ENCODE measurements at regions not wholly inside any gene's neighbourhood (a gene's known extent, or its start where the extent isn't known, plus 50 kb on each side); places are given as distances from the start of the nearest gene placed in this dataset.
A peak's percentile ranks its signal among the peaks of the same experiment; 100 is the strongest.

DNA sequence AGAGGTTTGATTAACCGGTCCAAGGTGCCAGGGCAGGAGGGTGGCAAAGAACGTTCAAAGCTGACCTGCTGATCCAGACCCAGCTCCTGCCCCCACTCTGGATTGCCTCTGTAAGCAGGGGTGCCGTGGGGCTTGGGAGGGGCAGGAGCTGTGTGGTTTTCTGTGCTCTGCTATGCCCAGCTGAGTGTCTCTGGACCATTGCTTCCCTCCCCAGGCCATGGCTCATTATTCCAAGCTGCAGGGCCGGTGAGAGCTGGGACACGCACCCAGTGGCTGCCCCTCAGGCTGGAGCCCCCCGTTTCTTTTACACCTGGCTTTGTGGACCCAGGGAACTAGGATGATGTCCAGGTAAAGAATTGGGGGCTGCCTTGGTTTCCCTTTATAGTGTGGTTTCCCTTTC is 238.4 kb upstream of the HS6ST1 start:
- H3K9me3 Mint-ChIP-seq = no peaks in the 10 kb centered on the region
- H3K36me3 Mint-ChIP-seq = no peaks in the 10 kb centered on the region
- H3K27ac Mint-ChIP-seq = no peak overlapping the region
- H3K4me3 Mint-ChIP-seq = no peak overlapping the region
- ATAC-seq = no peak
- H3K27me3 Mint-ChIP-seq = peaks cover 16% of the 10 kb centered on the region
- H3K4me1 Mint-ChIP-seq = no peaks in the 10 kb centered on the region

DNA sequence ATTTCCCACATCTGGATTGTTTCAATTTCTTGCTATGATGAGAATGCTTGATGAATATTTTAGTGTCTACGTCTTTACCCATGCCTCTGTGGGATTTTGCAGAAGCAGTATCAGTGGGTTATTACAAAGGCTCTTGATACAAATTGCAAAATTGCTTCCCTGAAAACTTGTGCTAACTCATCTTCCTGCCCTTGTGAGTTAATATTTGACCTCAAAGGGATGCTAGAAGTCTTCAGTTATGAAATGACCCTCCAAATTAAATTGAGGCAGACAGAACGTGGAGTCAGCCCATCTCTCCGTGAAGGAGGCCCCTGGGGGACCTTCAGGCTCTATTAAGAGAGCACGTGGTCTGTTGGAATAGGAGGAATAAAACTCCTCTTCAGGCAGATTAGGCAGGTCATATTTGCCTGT is 239.2 kb upstream of the HS6ST1 start:
- Mint-ChIP-seq H3K4me3 (no peak overlapping the region), H3K9me3 (no peaks in the 10 kb centered on the region), H3K27ac (no peak overlapping the region), H3K4me1 (no peaks in the 10 kb centered on the region), H3K36me3 (no peaks in the 10 kb centered on the region), H3K27me3 (peaks cover 16% of the 10 kb centered on the region)
- no peak for ATAC-seq

DNA sequence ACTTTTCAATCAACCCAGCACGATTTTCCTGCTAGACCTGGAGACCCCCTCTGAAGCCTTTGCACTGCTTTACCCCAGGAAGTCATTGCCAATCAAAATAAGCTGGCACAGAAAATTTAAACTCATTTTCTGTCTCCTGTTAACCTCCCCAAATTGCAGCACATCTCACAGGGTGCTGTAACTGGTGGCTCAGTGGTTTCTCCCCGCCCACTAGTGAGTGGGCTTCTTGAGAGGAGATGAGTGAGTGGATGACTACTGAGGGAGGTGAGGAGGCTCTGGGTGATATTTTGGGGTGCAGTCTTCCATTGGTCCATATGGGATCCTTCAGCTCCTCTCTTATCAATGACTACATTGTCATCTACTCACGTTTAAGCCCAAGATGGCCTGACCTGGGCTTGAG is 239.8 kb upstream of the HS6ST1 start:
- no peak overlapping the region for H3K4me3 Mint-ChIP-seq
- peaks cover 16% of the 10 kb centered on the region for H3K27me3 Mint-ChIP-seq
- no peak overlapping the region for H3K27ac Mint-ChIP-seq
- ATAC-seq = no peak
- no peaks in the 10 kb centered on the region for H3K9me3 Mint-ChIP-seq
- H3K36me3 Mint-ChIP-seq = no peaks in the 10 kb centered on the region
- H3K4me1 Mint-ChIP-seq = no peaks in the 10 kb centered on the region

DNA sequence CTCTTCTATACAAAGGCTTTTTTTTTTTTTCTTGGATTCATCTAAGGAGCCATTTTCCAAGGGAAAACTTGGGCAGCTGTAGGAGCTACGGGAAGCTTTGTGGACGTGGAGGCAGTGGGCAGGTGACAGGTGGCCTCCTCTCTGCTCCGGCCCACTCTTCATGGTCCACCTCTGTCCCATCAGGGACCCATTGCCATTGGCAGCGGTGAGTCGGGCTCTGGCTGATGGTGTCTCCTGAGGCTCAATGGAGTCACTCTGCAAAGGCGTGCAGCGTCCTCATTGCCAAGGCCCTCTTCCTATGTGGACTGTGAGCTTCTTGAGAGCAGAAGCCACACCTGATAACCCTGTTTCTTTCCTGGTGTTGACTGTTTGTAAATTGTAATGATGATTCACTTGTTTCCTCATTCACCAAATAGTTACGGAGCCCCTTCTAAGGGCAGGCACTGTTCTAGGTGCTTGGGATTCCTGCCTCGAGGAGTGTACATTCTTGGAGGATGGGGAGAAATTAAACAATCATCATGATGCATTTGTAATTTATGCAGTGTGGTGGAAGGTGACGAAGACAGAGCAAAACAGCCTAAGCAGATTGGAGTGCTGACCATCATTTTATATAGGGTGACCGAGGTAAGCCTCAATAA is 240.3 kb upstream of the HS6ST1 start:
- no peaks in the 10 kb centered on the region for H3K36me3 Mint-ChIP-seq
- H3K27ac Mint-ChIP-seq = no peak overlapping the region
- H3K9me3 Mint-ChIP-seq = no peaks in the 10 kb centered on the region
- no peak for ATAC-seq
- H3K27me3 Mint-ChIP-seq = peaks cover 16% of the 10 kb centered on the region
- H3K4me3 Mint-ChIP-seq = no peak overlapping the region
- no peaks in the 10 kb centered on the region for H3K4me1 Mint-ChIP-seq

DNA sequence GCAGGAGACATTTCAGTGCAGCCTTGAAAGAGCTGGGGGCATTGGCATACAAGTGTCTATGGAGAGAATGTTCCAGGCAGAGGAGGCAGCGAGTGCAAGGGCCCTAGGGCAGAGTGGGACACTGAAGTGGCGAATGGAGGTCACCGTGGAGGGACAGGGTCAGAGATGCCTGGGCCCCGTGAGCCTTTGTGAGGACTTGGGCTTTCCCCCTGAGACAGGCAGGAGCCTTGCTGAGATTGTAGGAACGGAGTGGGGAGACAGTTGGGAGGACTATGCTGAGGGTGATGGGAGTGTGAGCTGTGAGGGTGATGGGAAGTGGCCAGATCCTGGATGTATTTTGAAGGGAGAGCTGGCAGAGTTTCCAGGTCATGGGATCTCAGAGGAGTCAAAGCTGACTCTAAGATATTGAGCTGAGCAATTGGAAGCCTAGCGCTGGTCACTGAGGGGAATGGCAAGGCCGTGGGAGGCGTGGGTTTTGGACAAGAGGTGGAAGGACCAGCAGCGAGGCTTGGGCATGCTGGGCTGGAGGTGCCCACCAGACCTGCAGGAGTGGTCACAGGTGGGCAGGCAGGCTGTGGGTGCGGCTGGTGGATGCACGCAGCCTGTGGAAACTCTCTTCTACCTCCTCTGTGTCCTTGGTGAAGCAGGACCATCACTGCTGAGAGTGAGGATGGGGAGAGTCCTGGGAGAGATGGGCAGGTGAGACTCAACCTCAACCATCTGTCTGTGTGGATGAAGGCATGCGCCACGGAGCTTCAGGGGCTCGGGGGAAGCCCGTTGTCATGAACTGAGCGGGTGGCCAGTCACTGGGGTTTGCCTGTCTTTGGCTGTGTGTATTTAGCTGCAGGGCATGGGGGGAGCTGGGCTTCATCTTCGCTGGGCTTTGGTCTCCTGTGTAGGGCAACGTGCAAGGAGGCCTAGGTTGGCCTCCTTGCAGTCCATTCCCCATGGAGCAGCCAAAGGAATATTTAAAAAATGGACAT is 241.2 kb upstream of the HS6ST1 start:
- Mint-ChIP-seq H3K4me1 (no peaks in the 10 kb centered on the region), H3K36me3 (no peaks in the 10 kb centered on the region), H3K4me3 (no peak overlapping the region), H3K27me3 (peaks cover 16% of the 10 kb centered on the region), H3K9me3 (no peaks in the 10 kb centered on the region), H3K27ac (no peak overlapping the region)
- no peak for ATAC-seq

DNA sequence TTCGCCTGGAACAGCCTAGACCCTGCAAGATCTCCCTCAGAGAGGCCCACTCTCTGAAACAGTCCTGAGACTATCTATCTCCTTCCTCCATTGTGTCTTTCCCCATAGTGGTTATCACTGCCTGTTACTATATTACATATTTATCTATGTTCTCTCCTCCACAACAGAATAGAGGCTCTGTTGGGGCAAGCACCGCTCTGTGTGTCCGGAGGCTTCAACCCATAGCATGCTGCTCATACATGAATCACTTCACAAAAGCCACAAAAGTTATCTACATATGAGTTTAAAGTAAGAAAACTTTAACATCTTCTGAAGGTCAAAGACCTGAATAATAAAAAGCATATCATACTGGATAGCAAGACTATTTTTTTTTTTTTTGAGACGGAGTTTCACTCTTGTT is 242.1 kb upstream of the HS6ST1 start:
- no peak overlapping the region for H3K27ac Mint-ChIP-seq
- H3K4me3 Mint-ChIP-seq = no peak overlapping the region
- H3K4me1 Mint-ChIP-seq = no peaks in the 10 kb centered on the region
- no peaks in the 10 kb centered on the region for H3K9me3 Mint-ChIP-seq
- H3K36me3 Mint-ChIP-seq = no peaks in the 10 kb centered on the region
- no peak for ATAC-seq
- H3K27me3 Mint-ChIP-seq = peaks cover 16% of the 10 kb centered on the region

DNA sequence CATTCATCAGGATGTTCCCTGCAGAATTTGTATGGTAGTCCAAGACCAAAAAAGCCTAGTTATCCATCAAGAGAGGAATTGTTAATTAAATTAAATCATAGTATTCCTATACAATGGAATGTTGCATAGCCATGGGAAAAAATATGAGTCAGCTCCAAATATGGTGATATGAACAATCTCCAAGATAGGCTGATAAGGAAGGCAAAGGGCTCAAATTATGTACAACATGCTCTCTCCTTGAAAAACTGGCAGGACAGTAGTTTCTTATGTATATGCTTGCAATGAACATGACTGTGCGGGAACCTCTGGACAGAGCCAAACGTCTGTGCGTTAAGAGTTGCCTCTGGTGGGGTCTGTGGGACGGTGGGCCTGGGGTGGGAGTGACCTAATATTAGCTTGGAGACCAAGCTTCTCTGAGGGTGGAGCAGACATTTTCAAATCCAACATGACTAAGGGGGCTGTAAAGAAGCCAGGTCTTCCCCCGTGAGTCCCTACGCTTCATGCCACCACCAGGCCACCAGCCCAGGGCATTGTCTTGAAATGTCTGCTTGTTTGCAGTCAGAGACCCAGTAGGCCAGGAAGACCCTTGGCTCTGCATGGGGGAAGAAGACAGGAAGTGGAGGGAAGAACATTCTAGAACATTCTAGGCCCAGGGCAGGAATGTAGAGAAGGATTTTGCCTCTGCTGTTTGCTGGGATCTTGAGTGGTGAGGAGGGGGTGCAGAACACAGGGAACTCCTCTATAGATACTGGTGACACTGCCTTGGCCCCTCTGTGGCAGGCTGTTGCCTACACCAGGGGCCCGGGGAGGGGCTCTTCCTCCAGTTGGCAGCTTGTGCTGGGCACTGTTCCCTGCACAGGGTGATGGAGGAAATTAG is 244.0 kb upstream of the HS6ST1 start:
- no peaks in the 10 kb centered on the region for H3K36me3 Mint-ChIP-seq
- H3K9me3 Mint-ChIP-seq = no peaks in the 10 kb centered on the region
- no peaks in the 10 kb centered on the region for H3K4me1 Mint-ChIP-seq
- H3K27me3 Mint-ChIP-seq = peaks cover 16% of the 10 kb centered on the region
- no peak overlapping the region for H3K27ac Mint-ChIP-seq
- H3K4me3 Mint-ChIP-seq = no peak overlapping the region
- peak; percentile 9 for ATAC-seq

DNA sequence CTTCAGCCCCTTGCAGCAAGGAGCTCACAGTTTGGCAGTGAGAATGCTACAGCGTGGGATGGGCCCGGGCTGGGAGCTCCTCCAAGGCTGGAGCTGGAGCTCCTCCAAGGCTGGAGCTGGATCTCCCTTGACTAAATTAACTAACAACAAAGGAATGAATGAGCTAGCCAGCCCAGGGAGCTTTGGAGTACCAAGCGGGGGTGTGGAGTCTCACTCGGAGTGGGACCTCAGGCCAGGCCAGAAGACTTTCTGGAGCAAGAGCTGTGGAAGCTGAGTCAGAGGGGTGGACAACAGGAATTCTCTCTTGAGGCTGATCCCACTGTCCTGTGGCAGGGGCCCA is 244.7 kb upstream of the HS6ST1 start:
- ATAC-seq = no peak
- Mint-ChIP-seq H3K4me1 (no peaks in the 10 kb centered on the region), H3K4me3 (no peak overlapping the region), H3K36me3 (no peaks in the 10 kb centered on the region), H3K27me3 (peaks cover 16% of the 10 kb centered on the region), H3K9me3 (no peaks in the 10 kb centered on the region), H3K27ac (no peak overlapping the region)

DNA sequence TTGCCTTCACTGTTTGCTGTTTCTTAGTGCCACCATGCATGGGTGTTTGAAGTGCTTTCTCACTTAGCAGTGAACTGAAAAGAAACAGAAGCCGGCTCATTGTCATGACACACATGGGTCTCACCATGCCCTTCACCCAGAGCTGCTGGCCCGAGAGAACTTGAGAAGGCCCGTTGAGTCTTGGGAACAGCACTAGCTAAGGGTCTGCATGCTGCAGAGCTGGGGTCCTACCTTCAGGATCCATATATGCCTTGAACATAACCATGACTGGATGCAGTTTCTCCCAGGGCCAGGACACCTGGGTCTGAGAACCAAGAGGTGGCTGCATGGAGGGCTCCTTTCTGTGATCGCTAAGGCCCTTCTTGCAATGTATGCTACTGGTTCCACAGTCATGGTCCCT is 245.5 kb upstream of the HS6ST1 start:
- H3K27ac Mint-ChIP-seq = no peak overlapping the region
- H3K27me3 Mint-ChIP-seq = peaks cover 9% of the 10 kb centered on the region
- H3K4me1 Mint-ChIP-seq = no peaks in the 10 kb centered on the region
- no peaks in the 10 kb centered on the region for H3K36me3 Mint-ChIP-seq
- no peak for ATAC-seq
- no peaks in the 10 kb centered on the region for H3K9me3 Mint-ChIP-seq
- no peak overlapping the region for H3K4me3 Mint-ChIP-seq

DNA sequence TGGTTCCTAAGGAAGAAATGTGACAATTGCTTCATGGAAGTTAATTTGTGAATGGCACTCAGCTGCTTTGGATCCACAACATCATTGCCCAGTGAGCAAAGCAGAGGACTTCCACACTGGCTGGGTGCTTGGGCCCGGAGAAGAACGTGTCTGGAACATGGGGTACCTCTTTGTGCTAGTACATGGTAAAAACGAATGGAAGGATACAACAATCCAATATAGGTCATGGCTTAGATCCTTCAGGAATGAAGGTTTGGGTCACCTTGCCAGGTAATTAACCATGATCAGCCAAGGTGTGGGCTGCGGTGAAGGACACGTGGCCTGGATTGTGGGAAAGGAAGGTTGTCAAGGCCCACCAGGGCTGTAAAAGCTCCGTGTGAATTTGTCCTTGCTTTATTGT is 245.9 kb upstream of the HS6ST1 start:
- no peaks in the 10 kb centered on the region for H3K36me3 Mint-ChIP-seq
- no peaks in the 10 kb centered on the region for H3K4me1 Mint-ChIP-seq
- ATAC-seq = no peak
- no peak overlapping the region for H3K4me3 Mint-ChIP-seq
- H3K9me3 Mint-ChIP-seq = no peaks in the 10 kb centered on the region
- no peak overlapping the region for H3K27ac Mint-ChIP-seq
- peaks cover 5% of the 10 kb centered on the region for H3K27me3 Mint-ChIP-seq

DNA sequence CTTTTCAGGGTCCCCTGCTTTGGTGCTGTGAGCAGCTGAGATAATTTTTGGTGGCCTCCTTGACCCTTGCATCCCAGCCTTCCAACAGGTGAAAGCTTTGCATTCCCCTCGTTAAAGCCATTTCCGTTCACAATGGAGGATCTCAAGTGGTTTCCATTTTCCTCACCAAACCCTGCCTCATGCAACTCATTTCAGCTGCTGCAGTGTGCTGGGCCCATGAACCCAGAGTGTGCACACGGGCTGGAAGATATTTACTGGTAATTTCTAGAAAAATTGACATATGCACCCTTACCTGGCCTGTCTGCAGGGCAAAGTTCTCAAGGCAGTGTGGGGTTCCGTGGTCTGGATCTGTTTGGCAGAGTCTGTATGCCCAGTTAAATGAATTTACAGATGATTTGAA is 246.8 kb upstream of the HS6ST1 start:
- Mint-ChIP-seq H3K9me3 (no peaks in the 10 kb centered on the region), H3K27ac (no peak overlapping the region)
- ATAC-seq = no peak

DNA sequence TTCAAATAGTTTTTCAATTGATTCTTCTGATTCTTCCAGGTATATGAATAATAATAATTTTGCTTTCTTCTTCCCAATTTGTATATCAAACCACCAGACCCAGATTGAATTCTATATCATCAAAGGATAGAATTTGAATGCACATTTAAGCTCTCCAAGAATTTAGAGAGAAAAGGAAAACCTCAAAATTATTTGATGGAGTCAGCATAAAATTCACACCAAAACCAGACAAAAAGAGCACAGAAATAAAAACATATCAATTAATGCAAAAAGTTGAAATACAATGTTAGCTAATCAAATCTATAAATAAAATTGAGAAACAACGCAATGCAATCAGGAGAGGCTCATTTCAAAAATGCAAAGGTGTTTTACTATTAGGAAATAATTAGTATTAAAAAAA is 248.0 kb upstream of the HS6ST1 start:
- Mint-ChIP-seq H3K27ac (no peak overlapping the region), H3K4me3 (no peak overlapping the region), H3K36me3 (no peaks in the 10 kb centered on the region), H3K27me3 (no peaks in the 10 kb centered on the region), H3K9me3 (no peaks in the 10 kb centered on the region), H3K4me1 (no peaks in the 10 kb centered on the region)
- no peak for ATAC-seq

More for the DNA sequence above, 246.8 kb upstream of the HS6ST1 start:
- H3K36me3 Mint-ChIP-seq = no peaks in the 10 kb centered on the region
- no peaks in the 10 kb centered on the region for H3K4me1 Mint-ChIP-seq
- H3K4me3 Mint-ChIP-seq = no peak overlapping the region
- no peaks in the 10 kb centered on the region for H3K27me3 Mint-ChIP-seq

DNA sequence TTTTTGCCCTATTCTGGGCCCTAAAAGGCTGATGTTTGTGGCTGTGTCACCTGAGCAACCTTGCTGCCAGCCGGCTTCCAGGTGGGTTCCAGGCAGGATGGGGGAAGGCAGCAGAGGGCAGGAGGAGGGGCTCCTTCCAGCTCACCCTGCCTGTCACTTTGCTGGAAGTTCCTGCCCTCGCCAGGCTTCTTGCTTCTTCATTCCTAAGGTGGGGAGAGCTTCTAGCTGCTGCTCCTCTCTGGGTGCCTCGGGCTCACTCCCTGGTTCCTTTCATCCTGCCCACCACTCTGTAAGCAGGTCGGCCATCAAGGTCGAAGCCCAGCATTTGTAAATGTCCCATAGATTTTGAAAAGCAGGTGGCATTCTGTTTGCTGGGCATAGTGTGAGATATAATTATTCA is 249.4 kb upstream of the HS6ST1 start:
- H3K36me3 Mint-ChIP-seq = no peaks in the 10 kb centered on the region
- H3K4me1 Mint-ChIP-seq = no peaks in the 10 kb centered on the region
- no peak overlapping the region for H3K4me3 Mint-ChIP-seq
- no peak overlapping the region for H3K27ac Mint-ChIP-seq
- H3K9me3 Mint-ChIP-seq = no peaks in the 10 kb centered on the region
- ATAC-seq = no peak
- peaks cover 4% of the 10 kb centered on the region for H3K27me3 Mint-ChIP-seq

DNA sequence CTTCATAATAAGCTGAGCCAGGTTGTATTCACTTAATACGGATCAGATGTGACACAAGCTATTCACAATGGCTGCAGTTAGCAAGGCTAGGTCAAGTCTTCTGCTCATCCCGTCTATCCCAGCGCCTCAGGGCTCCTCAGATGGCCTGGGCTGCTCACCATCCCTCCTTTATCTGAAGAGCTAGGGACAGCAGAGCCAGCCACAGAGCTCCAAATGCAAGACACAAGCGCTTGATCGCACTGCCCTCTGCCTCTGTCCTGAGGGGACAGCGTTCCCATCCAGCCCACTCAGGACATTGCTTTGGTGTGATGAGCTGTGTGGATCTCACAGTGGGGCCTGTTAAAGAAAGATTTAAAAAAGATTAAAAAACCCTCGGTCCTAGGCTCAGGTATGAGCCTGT is 254.4 kb upstream of the HS6ST1 start:
- no peaks in the 10 kb centered on the region for H3K9me3 Mint-ChIP-seq
- H3K36me3 Mint-ChIP-seq = no peaks in the 10 kb centered on the region
- ATAC-seq = no peak
- H3K4me1 Mint-ChIP-seq = no peaks in the 10 kb centered on the region
- no peak overlapping the region for H3K4me3 Mint-ChIP-seq
- peaks cover 16% of the 10 kb centered on the region for H3K27me3 Mint-ChIP-seq
- no peak overlapping the region for H3K27ac Mint-ChIP-seq

DNA sequence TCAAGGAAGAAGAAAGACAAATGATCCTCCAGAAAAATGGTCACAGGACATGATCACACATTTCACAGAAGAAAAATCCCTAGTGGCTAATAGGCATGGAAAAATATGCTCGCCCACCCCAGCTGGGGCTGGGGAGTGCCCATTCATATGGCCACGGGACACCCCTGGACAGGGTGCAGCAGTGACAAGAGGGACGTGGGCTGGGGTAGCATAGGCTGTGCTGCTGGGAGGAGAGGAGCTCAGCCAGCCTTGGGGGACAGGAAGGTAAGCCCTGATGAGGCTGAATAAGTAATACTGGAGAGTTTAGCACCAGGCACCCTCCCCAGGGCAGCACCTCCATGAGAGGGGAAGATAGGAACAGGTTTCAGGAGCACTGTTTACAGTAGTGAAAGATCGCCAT is 254.9 kb upstream of the HS6ST1 start:
- Mint-ChIP-seq H3K27ac (no peak overlapping the region), H3K36me3 (no peaks in the 10 kb centered on the region), H3K9me3 (no peaks in the 10 kb centered on the region), H3K4me3 (no peak overlapping the region), H3K27me3 (peaks cover 20% of the 10 kb centered on the region), H3K4me1 (no peaks in the 10 kb centered on the region)
- ATAC-seq = peak; percentile 41

Data from stimulated activated memory B cell treated with anti-CD40 and anti-IgM and Interleukin-4, amounts not matched to agents 10 μg/mL and 1 μg/mL and 100 μg/mL, for 72 hours (primary cell).